ENCODE measurements at regions not wholly inside any gene's neighbourhood (a gene's known extent, or its start where the extent isn't known, plus 50 kb on each side); places are given as distances from the start of the nearest gene placed in this dataset.

DNA sequence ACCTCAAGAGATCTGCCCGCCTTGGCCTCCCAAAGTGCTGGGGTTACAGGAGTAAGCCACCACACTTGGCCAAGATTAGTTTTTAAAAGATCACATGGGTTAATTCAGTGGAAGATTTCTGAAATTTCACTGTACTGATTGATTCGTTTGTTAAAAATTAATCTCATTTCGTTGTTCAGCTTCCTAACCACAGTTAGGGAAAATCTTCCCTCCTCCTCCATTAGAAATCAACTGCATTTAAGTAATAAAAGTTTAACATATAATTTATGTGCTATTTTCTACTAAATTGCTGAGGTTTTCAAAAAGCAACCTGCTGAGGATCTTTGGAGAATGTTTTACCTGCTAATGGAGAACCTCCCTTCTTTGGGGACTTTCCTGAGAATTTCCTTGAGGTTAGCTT lies 522.4 kb downstream of the GATA3 start:
- H3K79me2 ChIP-seq (ENCODE audit: control insufficient read depth, insufficient read depth, low read length), result no peaks in the 10 kb centered on the region
- no peak overlapping the region for H2AFZ ChIP-seq (ENCODE audit: control insufficient read depth, low read depth, low read length)
- 15% methylated on average over 3 of the region's 3 CpGs for WGBS (ENCODE audit: insufficient coverage, insufficient replicate concordance, low lambda C conversion rate, missing lambda C conversion rate)
- intact Hi-C loops (cut with micrococcal nuclease; ENCODE audit: unreplicated experiment) (no loop called here), in situ Hi-C loops (cut with MboI) (no loop called here)
- H4K20me1 ChIP-seq (ENCODE audit: control insufficient read depth, insufficient read depth), result no peaks in the 10 kb centered on the region
- ChIA-PET SMC1A (ENCODE audit: uncharacterized antibody, unreplicated experiment) (interaction anchor here (0.7 to 0.8 kb wide), 2 partner anchors 25 to 34 kb away, joined by 3 read pairs; no protein-coding TSS in a partner anchor), RAD21 (ENCODE audit: unreplicated experiment) (no interaction called here), CTCF (no interaction called here), POLR2A (no interaction called here)
- no peaks in the 10 kb centered on the region for H3K9me3 ChIP-seq (replicated peaks; ENCODE audit: control insufficient read depth, insufficient read depth, low read length)
- H3K4me1 ChIP-seq (ENCODE audit: control insufficient read depth, insufficient read depth, low read length), result no peaks in the 10 kb centered on the region
- BruUV-seq (replicated peaks), result no TSS peak
- DNase-seq (ENCODE audit: low read depth, low spot score) (no peak), FAIRE-seq (no peak), ATAC-seq (no peak)
- no peaks in the 10 kb centered on the region for H3K36me3 ChIP-seq (ENCODE audit: control insufficient read depth in 2 of 2, insufficient read depth in 2 of 2, low read length in 1 of 2)
- no peak overlapping the region for H3K4me2 ChIP-seq (ENCODE audit: control insufficient read depth, insufficient read depth)
- H3K27me3 ChIP-seq (replicated peaks in 1 of 2; ENCODE audit: control insufficient read depth in 2 of 2, insufficient read depth in 2 of 2, low read length in 1 of 2), result no peaks in the 10 kb centered on the region
- H3K4me3 ChIP-seq, result no peak overlapping the region
- H3K9ac ChIP-seq (ENCODE audit: control insufficient read depth, insufficient read depth, low read length), result no peak overlapping the region
- H3K27ac ChIP-seq (ENCODE audit: control insufficient read depth, insufficient read depth), result no peak overlapping the region
- TF ChIP-seq RAD51 (IDR thresholded peaks at IDR 0.05), result no peak
- TF ChIP-seq, protein P1, sequence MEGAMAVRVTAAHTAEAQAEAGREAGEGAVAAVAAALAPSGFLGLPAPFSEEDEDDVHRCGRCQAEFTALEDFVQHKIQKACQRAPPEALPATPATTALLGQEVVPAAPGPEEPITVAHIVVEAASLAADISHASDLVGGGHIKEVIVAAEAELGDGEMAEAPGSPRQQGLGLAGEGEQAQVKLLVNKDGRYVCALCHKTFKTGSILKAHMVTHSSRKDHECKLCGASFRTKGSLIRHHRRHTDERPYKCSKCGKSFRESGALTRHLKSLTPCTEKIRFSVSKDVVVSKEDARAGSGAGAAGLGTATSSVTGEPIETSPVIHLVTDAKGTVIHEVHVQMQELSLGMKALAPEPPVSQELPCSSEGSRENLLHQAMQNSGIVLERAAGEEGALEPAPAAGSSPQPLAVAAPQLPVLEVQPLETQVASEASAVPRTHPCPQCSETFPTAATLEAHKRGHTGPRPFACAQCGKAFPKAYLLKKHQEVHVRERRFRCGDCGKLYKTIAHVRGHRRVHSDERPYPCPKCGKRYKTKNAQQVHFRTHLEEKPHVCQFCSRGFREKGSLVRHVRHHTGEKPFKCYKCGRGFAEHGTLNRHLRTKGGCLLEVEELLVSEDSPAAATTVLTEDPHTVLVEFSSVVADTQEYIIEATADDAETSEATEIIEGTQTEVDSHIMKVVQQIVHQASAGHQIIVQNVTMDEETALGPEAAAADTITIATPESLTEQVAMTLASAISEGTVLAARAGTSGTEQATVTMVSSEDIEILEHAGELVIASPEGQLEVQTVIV (IDR thresholded peaks at IDR 0.05; ENCODE audit: borderline replicate concordance, partially characterized antibody), result no peak
- no peak for TF ChIP-seq PAX8 (IDR thresholded peaks at IDR 0.05)
- no peak for TF ChIP-seq TBL1XR1 (IDR thresholded peaks at IDR 0.05; ENCODE audit: low read depth, low read length)
- TF ChIP-seq YY1 (IDR thresholded peaks at IDR 0.05; ENCODE audit: low read depth, low read length), result no peak
- TF ChIP-seq POLR2A (IDR thresholded peaks at IDR 0.05; ENCODE audit: low read depth, low read length), result no peak
- TF ChIP-seq STAT1 (conservative IDR thresholded peaks at IDR 0.05), result no peak
- TF ChIP-seq TAF1 (IDR thresholded peaks at IDR 0.05; ENCODE audit: borderline replicate concordance, low read depth, low read length), result no peak
- TF ChIP-seq SMC3 (IDR thresholded peaks at IDR 0.05; ENCODE audit: borderline replicate concordance, low read length), result no peak
- TF ChIP-seq RBBP5 (conservative IDR thresholded peaks at IDR 0.05), result no peak
- TF ChIP-seq, protein P2, sequence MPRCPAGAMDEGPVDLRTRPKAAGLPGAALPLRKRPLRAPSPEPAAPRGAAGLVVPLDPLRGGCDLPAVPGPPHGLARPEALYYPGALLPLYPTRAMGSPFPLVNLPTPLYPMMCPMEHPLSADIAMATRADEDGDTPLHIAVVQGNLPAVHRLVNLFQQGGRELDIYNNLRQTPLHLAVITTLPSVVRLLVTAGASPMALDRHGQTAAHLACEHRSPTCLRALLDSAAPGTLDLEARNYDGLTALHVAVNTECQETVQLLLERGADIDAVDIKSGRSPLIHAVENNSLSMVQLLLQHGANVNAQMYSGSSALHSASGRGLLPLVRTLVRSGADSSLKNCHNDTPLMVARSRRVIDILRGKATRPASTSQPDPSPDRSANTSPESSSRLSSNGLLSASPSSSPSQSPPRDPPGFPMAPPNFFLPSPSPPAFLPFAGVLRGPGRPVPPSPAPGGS (IDR thresholded peaks at IDR 0.05; ENCODE audit: borderline replicate concordance, insufficient read depth, low read depth, low read length, poor library complexity, severe bottlenecking), result no peak
- TF ChIP-seq MYB (IDR thresholded peaks at IDR 0.05; ENCODE audit: borderline replicate concordance, low read depth, low read length), result no peak
- no peak for TF ChIP-seq SRF (IDR thresholded peaks at IDR 0.05; ENCODE audit: low read depth in 2 of 2, low read length in 2 of 2)
- no peak for TF ChIP-seq RUNX3 (IDR thresholded peaks at IDR 0.05; ENCODE audit: low read length)
- TF ChIP-seq, protein P3, sequence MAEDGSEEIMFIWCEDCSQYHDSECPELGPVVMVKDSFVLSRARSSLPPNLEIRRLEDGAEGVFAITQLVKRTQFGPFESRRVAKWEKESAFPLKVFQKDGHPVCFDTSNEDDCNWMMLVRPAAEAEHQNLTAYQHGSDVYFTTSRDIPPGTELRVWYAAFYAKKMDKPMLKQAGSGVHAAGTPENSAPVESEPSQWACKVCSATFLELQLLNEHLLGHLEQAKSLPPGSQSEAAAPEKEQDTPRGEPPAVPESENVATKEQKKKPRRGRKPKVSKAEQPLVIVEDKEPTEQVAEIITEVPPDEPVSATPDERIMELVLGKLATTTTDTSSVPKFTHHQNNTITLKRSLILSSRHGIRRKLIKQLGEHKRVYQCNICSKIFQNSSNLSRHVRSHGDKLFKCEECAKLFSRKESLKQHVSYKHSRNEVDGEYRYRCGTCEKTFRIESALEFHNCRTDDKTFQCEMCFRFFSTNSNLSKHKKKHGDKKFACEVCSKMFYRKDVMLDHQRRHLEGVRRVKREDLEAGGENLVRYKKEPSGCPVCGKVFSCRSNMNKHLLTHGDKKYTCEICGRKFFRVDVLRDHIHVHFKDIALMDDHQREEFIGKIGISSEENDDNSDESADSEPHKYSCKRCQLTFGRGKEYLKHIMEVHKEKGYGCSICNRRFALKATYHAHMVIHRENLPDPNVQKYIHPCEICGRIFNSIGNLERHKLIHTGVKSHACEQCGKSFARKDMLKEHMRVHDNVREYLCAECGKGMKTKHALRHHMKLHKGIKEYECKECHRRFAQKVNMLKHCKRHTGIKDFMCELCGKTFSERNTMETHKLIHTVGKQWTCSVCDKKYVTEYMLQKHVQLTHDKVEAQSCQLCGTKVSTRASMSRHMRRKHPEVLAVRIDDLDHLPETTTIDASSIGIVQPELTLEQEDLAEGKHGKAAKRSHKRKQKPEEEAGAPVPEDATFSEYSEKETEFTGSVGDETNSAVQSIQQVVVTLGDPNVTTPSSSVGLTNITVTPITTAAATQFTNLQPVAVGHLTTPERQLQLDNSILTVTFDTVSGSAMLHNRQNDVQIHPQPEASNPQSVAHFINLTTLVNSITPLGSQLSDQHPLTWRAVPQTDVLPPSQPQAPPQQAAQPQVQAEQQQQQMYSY (CRISPR knock-in tag; IDR thresholded peaks at IDR 0.05), result no peak
- TF ChIP-seq, protein P4, sequence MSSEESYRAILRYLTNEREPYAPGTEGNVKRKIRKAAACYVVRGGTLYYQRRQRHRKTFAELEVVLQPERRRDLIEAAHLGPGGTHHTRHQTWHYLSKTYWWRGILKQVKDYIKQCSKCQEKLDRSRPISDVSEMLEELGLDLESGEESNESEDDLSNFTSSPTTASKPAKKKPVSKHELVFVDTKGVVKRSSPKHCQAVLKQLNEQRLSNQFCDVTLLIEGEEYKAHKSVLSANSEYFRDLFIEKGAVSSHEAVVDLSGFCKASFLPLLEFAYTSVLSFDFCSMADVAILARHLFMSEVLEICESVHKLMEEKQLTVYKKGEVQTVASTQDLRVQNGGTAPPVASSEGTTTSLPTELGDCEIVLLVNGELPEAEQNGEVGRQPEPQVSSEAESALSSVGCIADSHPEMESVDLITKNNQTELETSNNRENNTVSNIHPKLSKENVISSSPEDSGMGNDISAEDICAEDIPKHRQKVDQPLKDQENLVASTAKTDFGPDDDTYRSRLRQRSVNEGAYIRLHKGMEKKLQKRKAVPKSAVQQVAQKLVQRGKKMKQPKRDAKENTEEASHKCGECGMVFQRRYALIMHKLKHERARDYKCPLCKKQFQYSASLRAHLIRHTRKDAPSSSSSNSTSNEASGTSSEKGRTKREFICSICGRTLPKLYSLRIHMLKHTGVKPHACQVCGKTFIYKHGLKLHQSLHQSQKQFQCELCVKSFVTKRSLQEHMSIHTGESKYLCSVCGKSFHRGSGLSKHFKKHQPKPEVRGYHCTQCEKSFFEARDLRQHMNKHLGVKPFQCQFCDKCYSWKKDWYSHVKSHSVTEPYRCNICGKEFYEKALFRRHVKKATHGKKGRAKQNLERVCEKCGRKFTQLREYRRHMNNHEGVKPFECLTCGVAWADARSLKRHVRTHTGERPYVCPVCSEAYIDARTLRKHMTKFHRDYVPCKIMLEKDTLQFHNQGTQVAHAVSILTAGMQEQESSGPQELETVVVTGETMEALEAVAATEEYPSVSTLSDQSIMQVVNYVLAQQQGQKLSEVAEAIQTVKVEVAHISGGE (CRISPR knock-in tag; IDR thresholded peaks at IDR 0.05), result no peak
